ENCODE measurements at regions not wholly inside any gene's neighbourhood (a gene's known extent, or its start where the extent isn't known, plus 50 kb on each side); places are given as distances from the start of the nearest gene placed in this dataset.

DNA sequence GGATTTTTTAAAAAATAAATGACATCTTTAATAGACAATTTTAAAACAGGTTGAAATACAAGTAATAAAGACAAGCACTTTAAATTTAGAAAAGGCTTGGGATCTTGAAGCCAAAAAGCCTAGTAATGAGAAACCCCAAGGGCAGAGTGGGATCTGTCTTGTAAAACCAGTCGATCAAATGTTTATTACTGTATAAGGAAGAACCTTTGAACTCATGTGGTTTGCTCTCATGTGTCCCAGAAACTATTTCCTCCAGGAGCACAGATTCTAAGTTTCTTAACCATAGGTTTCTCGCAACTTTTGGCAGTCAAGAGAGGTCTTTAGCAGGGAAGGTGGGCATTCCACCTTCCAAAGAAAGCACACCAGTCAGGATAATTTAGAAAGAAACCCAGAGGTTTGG lies 541.7 kb upstream of the BTBD3 start:
- no peak for DNase-seq

- no peak for DNase-seq
These were observed 541.3 kb upstream of the BTBD3 start for GRCh38 chr20:11376420-11376819.

DNA sequence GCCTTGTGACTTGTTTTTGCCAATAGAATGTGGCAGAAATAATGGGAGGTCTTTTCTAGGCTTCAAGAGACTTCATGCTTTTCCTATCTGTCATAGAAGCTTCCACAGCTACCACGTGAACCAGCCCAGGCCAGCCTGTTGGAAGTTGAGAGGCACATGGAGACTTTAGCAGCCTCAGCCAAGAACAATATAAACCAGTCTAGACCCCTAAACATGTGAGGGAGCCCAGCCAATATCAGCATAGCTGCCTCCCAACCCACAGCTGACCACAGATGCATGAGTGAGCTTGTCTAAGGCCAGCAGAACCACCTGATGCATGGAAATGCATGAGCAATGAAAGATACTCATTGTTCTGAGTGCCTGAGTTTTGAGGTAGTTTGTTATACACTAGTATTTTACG lies 540.7 kb upstream of the BTBD3 start:
- peak; percentile 21 for DNase-seq

GRCh38 chr20:11377761-11378160 lies 539.9 kb upstream of the BTBD3 start:
- no peak for DNase-seq

DNA sequence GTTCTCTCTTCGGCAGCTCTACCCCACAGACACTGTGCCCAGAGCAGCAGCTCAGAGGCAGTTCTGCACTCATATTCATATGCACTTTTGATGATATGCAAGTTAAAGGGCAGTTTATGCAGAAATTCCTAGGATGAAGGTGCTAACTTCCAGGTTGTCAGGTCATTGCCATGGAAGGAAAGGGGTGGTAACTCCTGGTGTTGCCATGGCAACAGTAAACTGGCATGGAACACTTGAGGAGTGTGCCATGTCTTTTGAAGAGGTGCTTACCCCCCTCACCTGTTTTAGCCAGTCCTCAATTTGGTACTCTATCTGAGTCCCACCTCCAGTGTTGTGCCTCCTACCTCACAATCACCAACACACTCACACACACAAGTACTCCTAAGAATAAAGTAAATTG lies 539.4 kb upstream of the BTBD3 start:
- no peak for DNase-seq

- no peak for DNase-seq
These were observed 538.3 kb upstream of the BTBD3 start for GRCh38 chr20:11379257-11380011.

DNA sequence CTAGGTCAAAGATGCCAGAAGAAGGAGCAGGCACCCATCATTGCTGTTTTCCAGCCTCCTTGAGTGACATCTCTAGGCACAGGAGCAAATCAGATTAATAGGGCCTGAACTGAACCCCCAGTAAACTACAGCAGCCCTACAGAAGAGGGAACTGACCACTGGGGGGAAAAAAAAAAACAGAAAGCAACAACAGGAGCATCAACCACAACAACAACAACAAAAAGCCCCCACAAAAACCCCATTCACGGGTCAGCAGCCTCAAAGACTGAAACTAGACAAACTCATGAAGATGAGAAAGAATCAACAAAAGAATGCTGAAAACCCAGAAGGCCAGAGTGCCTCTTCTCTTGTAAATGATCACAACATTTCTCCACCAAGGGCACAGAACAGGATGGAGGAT lies 537.4 kb upstream of the BTBD3 start:
- no peak for DNase-seq

DNA sequence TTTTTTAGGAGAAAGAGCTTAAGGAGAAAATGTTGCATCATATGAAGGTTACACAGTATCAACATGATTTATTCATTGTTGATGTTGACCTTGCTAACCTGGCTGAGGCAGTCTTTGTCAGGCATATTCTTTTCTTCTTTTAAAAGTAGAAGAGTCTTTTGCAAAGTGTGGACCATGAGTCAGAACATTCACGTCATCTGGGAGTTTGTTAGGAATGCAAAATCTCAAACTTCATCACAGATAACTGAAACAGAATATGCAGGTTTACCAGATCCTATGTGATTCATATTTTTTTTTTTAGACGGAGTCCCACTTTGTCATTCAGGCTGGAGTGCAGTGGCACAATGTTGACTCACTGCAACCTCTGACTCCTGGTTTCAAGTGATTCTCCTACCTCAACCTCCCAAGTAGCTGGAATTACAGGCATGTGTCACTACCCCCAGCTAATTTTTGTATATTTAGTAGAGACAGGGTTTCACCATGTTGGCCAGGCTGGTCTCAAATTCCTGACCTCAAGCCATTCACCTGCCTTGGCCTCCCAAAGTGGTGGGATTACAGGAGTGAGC lies 530.4 kb upstream of the BTBD3 start:
- DNase-seq = no peak

DNA sequence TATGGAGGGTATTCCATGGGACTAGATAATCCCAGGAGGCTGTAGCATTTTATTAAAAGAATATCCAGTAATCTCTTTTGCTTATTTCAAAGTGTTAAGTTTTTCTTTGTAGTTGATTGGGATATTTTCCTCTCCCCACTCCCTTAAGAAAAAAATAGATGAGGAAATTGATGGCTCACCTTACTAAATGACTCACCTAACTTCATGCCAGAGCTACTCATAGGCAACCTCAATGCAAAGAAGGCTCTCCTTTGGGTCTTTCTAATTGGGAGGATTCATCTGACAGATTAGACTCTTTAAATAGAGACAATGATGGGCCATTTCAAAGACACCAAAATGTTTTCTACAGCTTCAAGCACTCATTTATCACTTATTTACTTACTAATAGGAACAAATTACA lies 528.5 kb upstream of the BTBD3 start:
- DNase-seq = no peak

GRCh38 chr20:11391591-11391990 lies 526.1 kb upstream of the BTBD3 start:
- no peak for DNase-seq

DNA sequence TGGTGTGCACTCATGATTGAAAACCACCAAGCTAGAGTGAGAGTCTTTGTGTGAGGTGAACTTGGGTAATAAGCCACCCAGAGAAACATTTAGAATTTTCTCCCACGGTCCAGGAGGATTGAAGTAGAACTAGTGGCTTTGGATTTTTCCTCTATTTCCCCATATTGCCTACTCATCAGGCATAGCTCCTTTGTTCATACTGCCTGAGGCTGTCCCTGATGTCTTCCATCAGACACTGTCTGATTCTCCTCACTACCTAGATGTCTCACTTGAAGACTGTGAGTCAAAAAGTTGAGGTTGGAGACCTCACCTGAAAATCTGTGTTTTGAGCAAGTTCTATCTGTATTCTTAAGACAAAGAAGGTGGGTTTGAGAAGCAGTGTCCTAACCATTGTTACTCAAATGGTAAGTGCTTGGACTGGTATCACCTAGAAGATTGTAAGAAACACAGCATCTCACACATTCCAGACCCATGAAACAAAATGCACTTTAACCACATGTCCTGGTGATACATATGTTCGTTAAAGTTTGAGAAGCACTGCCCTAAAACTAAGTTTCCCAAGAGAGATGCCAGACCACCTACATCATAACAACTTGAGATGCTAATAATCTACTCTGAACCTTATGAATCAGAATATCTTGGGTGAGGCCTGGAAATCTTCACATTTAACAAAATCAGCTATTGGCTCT lies 523.4 kb upstream of the BTBD3 start:
- no peak for DNase-seq

DNA sequence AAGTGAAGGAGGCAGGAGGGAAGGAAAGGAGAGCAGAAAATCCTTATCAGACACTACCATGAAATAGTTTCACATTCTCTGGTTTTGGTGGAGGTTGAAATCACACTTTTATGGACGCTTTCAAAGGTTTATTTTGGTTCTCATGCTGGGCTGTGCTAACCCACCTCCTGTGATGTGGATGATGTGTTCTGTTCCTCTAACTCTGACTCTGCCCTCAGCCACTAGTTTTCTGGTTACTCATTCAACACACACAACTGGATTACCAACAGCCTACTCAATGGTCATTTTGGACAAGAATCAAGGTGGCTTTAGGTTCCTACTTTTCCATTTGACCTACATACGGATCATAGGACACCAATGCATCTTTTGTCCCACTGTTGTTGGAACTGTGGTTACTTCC lies 522.1 kb upstream of the BTBD3 start:
- DNase-seq = no peak

- no peak for DNase-seq
These were observed 515.7 kb upstream of the BTBD3 start for GRCh38 chr20:11401988-11402387.

DNA sequence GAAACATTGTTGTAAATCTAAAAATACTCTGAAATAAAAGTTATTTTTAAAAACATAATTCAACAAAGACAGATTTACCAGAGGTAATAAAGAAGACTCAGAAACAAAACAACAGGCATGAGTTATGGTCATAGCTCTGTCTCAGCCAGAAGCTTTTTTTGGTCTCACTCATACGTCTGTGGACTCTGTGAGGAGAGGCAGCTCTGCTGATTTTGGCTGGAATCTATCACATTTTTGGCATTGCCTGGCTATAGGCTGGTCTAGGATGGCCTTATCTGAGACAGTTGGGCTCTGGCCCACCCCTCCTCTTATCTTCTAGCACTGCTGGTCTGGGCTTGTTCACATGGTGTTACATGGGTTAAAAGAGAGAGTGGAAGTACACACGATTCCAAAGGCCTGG lies 514.0 kb upstream of the BTBD3 start:
- no peak for DNase-seq

DNA sequence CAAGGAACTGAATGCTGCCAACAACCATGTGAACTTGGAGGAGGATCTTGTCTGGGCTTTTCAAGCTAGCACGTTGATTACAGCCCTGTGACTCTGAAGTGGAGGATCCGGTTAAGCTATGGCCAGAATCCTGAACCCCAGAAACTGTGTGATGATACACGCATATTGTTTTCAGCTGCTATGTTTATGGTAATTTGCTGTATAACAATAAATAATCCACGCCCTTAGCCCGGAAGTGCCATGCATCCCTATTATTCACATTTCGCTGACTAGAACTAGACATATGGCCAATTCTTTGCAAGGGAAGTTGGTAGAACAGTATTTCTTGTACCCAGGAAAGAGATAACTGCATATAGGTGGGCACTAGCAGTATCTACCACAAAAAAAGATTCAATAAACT lies 510.8 kb upstream of the BTBD3 start:
- DNase-seq = no peak

DNA sequence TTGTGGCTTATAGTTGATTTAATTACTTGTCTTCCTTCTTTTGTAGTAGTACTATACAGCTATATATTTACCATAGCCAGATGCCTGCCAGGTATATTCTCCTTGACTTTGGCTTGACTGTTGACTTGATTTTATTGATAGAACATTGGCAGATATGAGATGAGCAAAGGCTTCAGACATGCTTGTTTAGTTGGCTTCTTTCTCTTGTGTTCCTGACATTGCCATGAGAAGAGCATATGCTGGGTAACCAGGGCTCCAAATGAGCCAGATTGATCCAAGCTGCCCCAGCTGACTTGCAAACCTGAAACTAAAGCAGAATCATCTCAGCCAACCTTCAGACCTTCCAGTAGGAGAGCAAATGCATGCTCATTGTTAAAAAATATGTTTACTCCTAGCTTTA lies 508.1 kb upstream of the BTBD3 start:
- DNase-seq = no peak

DNA sequence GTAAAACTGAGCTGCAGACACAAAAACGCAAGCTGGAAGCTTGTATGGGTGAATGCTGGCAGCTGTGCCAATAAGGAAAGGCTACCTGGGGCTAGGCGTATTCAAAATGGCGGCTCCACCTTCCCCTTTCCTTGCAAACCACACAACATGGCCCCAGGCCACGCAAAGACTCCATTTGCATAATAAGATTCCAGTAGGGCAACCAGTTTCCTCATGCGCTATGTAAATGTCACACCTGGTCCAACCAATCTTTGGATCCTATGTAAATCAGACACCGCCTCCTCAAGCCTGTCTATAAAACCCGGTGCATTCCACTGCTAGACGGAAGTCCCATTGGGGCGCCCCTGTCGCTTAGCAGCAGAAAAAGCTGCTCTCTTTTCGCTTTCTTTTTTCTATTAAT lies 505.9 kb upstream of the BTBD3 start:
- DNase-seq = no peak

DNA sequence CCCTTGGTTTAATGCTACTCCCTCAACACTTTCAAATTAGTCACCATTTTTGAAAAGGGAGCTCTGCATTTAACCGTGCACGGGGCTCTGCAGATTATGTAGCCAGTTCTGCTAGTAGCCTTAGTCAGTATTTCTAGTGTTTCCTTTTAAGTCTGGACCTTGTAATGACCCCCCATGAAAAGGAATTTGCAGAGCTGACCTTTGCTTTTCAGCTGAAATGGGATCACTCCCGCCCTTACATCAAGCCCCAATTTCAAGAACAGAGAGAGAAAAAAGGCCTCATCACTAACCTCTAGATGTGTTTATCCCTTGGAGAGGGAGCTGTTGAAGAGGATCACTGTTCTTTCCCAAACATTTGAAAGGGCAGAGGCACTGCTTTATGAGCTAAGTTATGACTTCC lies 490.7 kb upstream of the BTBD3 start:
- DNase-seq = no peak

GRCh38 chr20:11429168-11429567 lies 488.5 kb upstream of the BTBD3 start:
- no peak for DNase-seq

DNA sequence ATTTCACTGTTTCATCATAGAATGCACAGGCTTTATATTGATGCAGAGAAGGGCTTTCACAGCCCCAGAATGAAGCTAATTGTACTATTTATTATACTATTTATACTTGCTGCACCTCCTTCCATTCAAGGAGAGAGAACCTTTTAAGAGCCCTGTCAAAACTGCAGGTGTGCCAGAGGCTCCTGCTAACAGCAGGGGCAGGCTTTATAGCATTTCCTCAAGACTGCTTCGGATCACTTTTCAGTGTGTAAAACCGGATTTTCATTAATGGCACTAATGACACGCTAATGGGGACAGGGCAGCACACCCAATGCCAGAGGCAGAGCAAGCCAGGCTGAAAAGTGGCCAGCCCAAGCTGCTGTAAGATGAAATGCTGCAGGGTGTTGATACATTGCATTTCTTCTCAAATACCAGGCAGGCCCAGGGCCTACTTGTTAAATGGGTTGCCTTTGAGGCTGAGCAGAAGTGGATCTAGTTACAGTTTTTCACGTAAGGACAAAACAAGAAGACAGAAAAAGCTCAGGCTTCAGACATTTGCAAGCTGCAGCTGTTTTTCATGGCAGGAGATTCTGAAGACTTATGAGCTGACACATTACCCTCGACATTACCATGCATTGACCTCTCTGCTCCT lies 487.7 kb upstream of the BTBD3 start:
- DNase-seq = no peak

DNA sequence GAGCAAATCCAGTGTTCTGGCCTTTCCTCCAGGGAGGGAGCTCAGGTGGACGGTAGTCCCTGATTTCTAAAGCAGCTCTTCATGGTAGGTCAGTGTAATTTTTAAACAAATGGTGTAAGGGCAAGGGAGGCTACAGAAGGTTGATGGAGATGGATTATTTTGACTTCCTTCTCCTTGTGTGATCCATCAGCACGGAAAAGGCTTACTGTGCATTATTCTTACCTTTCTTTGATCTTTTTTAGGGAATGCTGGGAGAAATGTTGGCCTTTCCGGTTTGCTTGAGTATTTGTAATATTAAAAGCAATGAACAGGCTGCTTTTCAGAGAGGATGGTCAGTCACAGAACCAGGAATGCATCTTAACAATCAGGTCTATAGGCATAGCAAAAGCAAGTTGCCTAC lies 487.0 kb upstream of the BTBD3 start:
- DNase-seq = no peak

DNA sequence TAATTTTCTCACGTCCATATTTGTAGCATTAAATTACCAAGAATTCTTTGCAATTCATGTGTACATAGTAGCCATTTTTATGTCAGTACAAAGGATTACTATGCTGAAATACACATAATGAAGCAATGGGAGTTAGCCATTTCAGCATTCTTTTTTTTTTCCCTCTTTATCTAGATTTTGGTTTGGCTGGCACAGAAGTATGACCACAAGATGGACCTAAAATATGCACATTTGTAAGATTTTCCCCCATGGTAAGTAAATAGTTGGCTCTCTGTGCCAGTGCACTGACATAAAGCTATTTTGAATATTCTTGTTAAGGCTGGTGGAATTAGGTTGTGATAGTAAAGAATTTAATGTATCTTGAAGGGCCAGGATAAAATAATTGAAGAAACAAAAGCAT lies 486.1 kb upstream of the BTBD3 start:
- no peak for DNase-seq

DNA sequence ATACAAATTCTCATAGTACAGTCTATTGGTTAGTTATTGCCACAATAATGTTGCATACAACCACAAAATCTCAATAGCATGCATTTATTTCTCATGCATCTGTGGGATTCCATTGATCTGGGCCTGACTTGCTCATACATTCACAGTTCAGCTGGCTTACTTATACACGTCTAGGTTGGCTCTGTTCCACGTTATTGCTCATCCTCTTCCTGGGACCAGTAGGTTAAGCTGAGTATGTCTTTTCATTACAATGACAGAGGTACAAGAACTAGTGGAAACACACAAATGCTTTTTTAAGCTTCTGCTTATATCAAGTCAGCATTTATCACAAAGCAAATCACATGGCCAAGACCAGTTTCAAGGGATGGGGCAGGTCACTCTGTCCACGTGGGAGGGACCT lies 485.3 kb upstream of the BTBD3 start:
- DNase-seq = no peak

Measured in right hindlimb (tissue), 1 donor.